HG03025 (cell line): ENCODE measurements at regions not wholly inside any gene's neighbourhood (a gene's known extent, or its start where the extent isn't known, plus 50 kb on each side); places are given as distances from the start of the nearest gene placed in this dataset.

Experiments used
- ATAC-seq: cut with Tn5 transposase; IDR thresholded peaks from one replicate; pipeline ENCODE4 v1.9.1; 2021; ENCODE audit warnings: mild to moderate bottlenecking, moderate library complexity; ENCODE audit not compliant: unreplicated experiment, low FRiP score

GRCh38 chr7:47647181-47647917 lies 65.4 kb upstream of the TNS3 start:
- peak; percentile 63 for ATAC-seq

- no peak for ATAC-seq
These were observed 61.9 kb upstream of the TNS3 start for GRCh38 chr7:47643716-47644400.

- ATAC-seq, result no peak
These were observed 58.4 kb upstream of the TNS3 start for GRCh38 chr7:47640265-47640664.

- ATAC-seq, result no peak
These were observed 57.7 kb upstream of the TNS3 start for GRCh38 chr7:47639495-47640110.

- ATAC-seq, result no peak
These were observed 56.9 kb upstream of the TNS3 start for GRCh38 chr7:47638679-47639315.

- no peak for ATAC-seq
These were observed 54.7 kb upstream of the TNS3 start for GRCh38 chr7:47636433-47637175.

- no peak for ATAC-seq
These were observed 54.1 kb upstream of the TNS3 start for GRCh38 chr7:47636081-47636432.

GRCh38 chr7:47635091-47636080 lies 53.5 kb upstream of the TNS3 start:
- no peak for ATAC-seq

- no peak for ATAC-seq
These were observed 52.4 kb upstream of the TNS3 start for GRCh38 chr7:47634273-47634672.

GRCh38 chr7:47633134-47633533 lies 51.2 kb upstream of the TNS3 start:
- ATAC-seq, result no peak
